ENCODE measurements at regions not wholly inside any gene's neighbourhood (a gene's known extent, or its start where the extent isn't known, plus 50 kb on each side); places are given as distances from the start of the nearest gene placed in this dataset.

GRCh38 chr6:51339108-51339507 lies 520.4 kb downstream of the TFAP2B start:
- DNase-seq (no peak), ATAC-seq (no peak)
- Mint-ChIP-seq H3K4me3 (no peak overlapping the region), H3K27me3 (no peaks in the 10 kb centered on the region), H3K4me1 (no peaks in the 10 kb centered on the region), H3K9me3 (no peaks in the 10 kb centered on the region), H3K27ac (no peak overlapping the region)

- peaks cover under 1 to 1% of the 10 kb centered on the region in 2 donors for H3K9me3 Mint-ChIP-seq
- H3K27me3 Mint-ChIP-seq, result no peaks in the 10 kb centered on the region
- H3K27ac Mint-ChIP-seq, result no peak overlapping the region
- ATAC-seq (no peak), DNase-seq (no peak)
- H3K4me3 Mint-ChIP-seq, result no peak overlapping the region
- H3K4me1 Mint-ChIP-seq, result no peaks in the 10 kb centered on the region
Observed at GRCh38 chr6:51339728-51340127, 521.1 kb downstream of the TFAP2B start.

DNA sequence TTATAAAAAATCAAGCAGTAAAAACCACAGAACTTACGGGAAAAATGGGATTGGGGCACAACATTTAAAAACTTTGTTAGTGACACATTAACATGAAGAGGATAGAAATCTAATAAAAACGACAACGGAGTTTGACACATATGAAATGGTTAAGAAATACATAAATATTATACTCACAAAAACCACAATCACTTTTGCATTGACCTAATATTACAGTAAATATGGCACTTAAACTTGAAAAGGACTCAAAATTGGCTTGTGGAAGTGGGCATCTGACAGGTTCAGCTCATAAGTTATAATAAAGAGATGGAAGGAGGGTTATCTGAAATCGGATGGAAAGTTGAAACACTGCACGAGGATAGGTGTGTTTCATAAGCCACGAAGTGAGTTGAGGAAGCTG lies 523.7 kb downstream of the TFAP2B start:
- DNase-seq, result no peak
- H3K4me3 Mint-ChIP-seq, result no peak overlapping the region
- no peak for ATAC-seq
- no peaks in the 10 kb centered on the region for H3K27me3 Mint-ChIP-seq
- no peak overlapping the region for H3K27ac Mint-ChIP-seq
- H3K9me3 Mint-ChIP-seq, result peaks cover 16 to 18% of the 10 kb centered on the region in 2 donors
- no peaks in the 10 kb centered on the region for H3K4me1 Mint-ChIP-seq

DNA sequence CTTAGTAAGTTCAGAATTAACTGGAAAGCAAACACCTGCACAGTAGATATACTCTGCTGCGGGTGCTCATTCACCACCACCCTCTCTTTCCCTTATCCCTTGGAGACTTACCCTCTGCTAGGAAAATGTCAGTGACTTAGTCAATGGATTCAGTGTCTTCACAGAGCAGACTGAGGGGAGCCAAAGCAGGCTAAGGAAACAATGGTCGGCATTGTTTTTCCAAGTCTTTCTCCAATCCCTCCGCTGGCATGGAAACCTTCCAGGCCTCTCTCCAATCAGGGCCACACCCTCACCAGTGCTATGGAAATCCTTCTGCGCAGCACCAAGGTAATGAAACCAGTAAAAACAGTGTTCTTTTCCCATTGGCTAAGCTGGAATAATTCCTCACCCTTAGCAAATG lies 531.2 kb downstream of the TFAP2B start:
- Mint-ChIP-seq H3K4me3 (no peak overlapping the region), H3K4me1 (no peaks in the 10 kb centered on the region), H3K27me3 (no peaks in the 10 kb centered on the region), H3K27ac (no peak overlapping the region), H3K9me3 (peaks cover 14 to 27% of the 10 kb centered on the region in 2 donors)
- DNase-seq (no peak), ATAC-seq (no peak)

- Mint-ChIP-seq H3K27ac (no peak overlapping the region), H3K4me1 (no peaks in the 10 kb centered on the region), H3K27me3 (no peaks in the 10 kb centered on the region), H3K4me3 (no peak overlapping the region), H3K9me3 (peaks cover 8 to 23% of the 10 kb centered on the region in 2 donors)
- DNase-seq, result no peak
- ATAC-seq, result no peak
Observed at GRCh38 chr6:51350308-51350904, 531.7 kb downstream of the TFAP2B start.

- Mint-ChIP-seq H3K4me1 (no peaks in the 10 kb centered on the region), H3K27ac (no peak overlapping the region), H3K4me3 (no peak overlapping the region), H3K9me3 (peaks cover 0 to 10% of the 10 kb centered on the region in 2 donors), H3K27me3 (no peaks in the 10 kb centered on the region)
- DNase-seq (no peak), ATAC-seq (no peak)
Observed at GRCh38 chr6:51352506-51353029, 533.9 kb downstream of the TFAP2B start.

GRCh38 chr6:51360287-51360686 lies 541.6 kb downstream of the TFAP2B start:
- Mint-ChIP-seq H3K4me3 (no peak overlapping the region), H3K4me1 (no peaks in the 10 kb centered on the region), H3K27me3 (no peaks in the 10 kb centered on the region), H3K9me3 (no peaks in the 10 kb centered on the region), H3K27ac (no peak overlapping the region)
- ATAC-seq (no peak), DNase-seq (no peak)

GRCh38 chr6:51365566-51365965 lies 546.9 kb downstream of the TFAP2B start:
- H3K4me1 Mint-ChIP-seq, result no peaks in the 10 kb centered on the region
- DNase-seq, result no peak
- ATAC-seq, result no peak
- no peak overlapping the region for H3K4me3 Mint-ChIP-seq
- H3K27me3 Mint-ChIP-seq, result no peaks in the 10 kb centered on the region
- no peak overlapping the region for H3K27ac Mint-ChIP-seq
- no peaks in the 10 kb centered on the region for H3K9me3 Mint-ChIP-seq

DNA sequence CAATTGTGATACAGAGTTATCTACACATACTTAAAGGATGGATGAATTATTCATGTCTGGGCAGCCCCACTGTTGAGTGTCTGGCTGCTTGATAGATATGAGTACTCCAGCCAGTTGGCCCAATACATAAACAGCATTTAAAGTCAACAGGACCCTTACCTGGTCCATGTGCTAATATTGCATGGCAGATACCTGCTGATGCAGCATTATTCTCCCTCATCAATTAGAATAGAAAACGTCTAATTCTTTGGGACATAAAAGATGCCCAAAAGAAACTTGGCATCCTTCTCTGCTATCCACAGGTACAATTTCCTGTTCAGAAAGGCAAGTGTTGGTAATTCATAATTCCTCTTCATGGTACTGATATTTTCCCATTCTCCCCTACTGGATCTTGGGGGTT lies 550.8 kb downstream of the TFAP2B start:
- DNase-seq, result no peak
- H3K4me3 Mint-ChIP-seq, result no peak overlapping the region
- no peak overlapping the region for H3K27ac Mint-ChIP-seq

DNA sequence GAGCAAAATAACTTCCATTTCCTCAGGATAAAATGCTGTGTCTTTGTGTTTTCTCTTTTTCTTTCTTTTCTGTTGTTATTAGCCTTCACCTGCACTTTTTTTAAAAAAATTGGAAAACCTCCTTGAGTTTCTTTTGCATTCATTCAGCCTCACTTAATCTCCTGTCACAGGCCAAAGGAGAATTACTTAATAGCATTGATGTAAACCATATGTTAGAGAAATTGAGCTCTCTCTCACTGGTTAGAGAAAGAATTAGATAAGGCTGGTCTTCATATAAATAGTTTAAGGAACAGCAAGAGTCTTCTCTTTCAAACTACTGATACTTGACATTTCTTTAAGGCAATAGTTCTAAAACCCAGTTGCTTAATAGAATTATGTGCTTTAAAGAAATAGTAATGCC lies 564.2 kb downstream of the TFAP2B start:
- Mint-ChIP-seq H3K4me1 (no peaks in the 10 kb centered on the region), H3K27me3 (no peaks in the 10 kb centered on the region), H3K4me3 (no peak overlapping the region), H3K9me3 (peaks cover 0 to 18% of the 10 kb centered on the region in 2 donors), H3K27ac (no peak overlapping the region)
- no peak for ATAC-seq
- no peak for DNase-seq

More for the DNA sequence above, 550.8 kb downstream of the TFAP2B start:
- no peaks in the 10 kb centered on the region for H3K4me1 Mint-ChIP-seq
- no peaks in the 10 kb centered on the region for H3K27me3 Mint-ChIP-seq
- ATAC-seq, result no peak
- no peaks in the 10 kb centered on the region for H3K9me3 Mint-ChIP-seq

DNA sequence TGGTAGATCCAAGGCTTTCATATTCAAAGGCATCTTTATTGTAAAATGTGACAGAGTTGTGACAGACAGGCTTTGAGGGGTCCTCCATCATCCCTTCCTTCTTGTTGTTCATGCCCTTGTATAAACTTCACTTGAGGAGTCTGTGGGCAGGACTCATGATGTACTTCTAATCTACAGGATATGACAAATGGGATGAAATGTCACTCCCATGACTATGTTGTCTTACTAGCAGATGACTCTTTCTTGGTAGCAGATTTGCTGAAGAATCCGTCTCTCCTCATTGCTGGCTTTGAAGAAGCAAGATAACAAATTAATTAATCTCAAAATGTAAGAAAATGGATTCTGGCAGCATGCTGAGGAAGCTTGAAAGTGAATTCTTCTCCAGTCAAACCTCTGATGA lies 566.1 kb downstream of the TFAP2B start:
- DNase-seq, result no peak
- peaks cover 5 to 18% of the 10 kb centered on the region in 2 donors for H3K9me3 Mint-ChIP-seq
- H3K27ac Mint-ChIP-seq, result no peak overlapping the region
- no peak overlapping the region for H3K4me3 Mint-ChIP-seq
- H3K4me1 Mint-ChIP-seq, result no peaks in the 10 kb centered on the region
- no peaks in the 10 kb centered on the region for H3K27me3 Mint-ChIP-seq
- no peak for ATAC-seq

DNA sequence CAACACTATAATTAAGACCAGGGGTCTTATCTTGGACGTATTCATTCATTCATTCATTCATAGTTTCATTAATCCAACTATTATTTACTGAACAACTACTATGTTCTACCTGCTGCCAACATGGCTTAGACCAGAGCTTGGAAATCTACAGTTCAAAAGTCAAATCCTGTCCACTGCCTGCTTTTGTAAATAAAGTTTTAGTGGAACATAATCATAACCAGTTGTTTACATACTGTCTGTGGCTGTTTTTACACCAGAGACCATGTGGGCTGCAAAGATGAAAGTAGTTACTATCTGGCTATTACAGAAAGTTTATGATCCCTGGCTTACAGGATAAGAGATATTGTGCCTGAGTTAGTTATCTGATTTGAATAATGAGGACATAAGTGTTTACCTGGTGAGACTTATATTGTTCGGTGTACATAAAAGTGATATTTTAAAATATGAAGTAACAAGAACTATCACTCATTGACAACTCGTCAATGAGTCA lies 567.7 kb downstream of the TFAP2B start:
- H3K9me3 Mint-ChIP-seq, result peaks cover 5 to 6% of the 10 kb centered on the region in 2 donors
- no peaks in the 10 kb centered on the region for H3K4me1 Mint-ChIP-seq
- H3K27ac Mint-ChIP-seq, result no peak overlapping the region
- no peaks in the 10 kb centered on the region for H3K27me3 Mint-ChIP-seq
- H3K4me3 Mint-ChIP-seq, result no peak overlapping the region
- no peak for ATAC-seq
- no peak for DNase-seq

- ATAC-seq, result no peak
- Mint-ChIP-seq H3K27ac (no peak overlapping the region), H3K27me3 (no peaks in the 10 kb centered on the region), H3K4me3 (no peak overlapping the region), H3K4me1 (no peaks in the 10 kb centered on the region), H3K9me3 (peaks cover 0 to 12% of the 10 kb centered on the region in 2 donors)
- no peak for DNase-seq
Observed at GRCh38 chr6:51387907-51388306, 569.2 kb downstream of the TFAP2B start.

- Mint-ChIP-seq H3K27me3 (no peaks in the 10 kb centered on the region), H3K27ac (no peak overlapping the region), H3K4me1 (no peaks in the 10 kb centered on the region), H3K9me3 (peaks cover 0 to 11% of the 10 kb centered on the region in 2 donors), H3K4me3 (no peak overlapping the region)
- DNase-seq (no peak), ATAC-seq (no peak)
Observed at GRCh38 chr6:51394061-51394460, 575.4 kb downstream of the TFAP2B start.

- H3K4me3 Mint-ChIP-seq, result no peak overlapping the region
- DNase-seq, result no peak
- no peaks in the 10 kb centered on the region for H3K4me1 Mint-ChIP-seq
- ATAC-seq, result no peak
- H3K9me3 Mint-ChIP-seq, result peaks cover 0 to 11% of the 10 kb centered on the region in 2 donors
- no peaks in the 10 kb centered on the region for H3K27me3 Mint-ChIP-seq
- no peak overlapping the region for H3K27ac Mint-ChIP-seq
Observed at GRCh38 chr6:51396583-51396982, 577.9 kb downstream of the TFAP2B start.

DNA sequence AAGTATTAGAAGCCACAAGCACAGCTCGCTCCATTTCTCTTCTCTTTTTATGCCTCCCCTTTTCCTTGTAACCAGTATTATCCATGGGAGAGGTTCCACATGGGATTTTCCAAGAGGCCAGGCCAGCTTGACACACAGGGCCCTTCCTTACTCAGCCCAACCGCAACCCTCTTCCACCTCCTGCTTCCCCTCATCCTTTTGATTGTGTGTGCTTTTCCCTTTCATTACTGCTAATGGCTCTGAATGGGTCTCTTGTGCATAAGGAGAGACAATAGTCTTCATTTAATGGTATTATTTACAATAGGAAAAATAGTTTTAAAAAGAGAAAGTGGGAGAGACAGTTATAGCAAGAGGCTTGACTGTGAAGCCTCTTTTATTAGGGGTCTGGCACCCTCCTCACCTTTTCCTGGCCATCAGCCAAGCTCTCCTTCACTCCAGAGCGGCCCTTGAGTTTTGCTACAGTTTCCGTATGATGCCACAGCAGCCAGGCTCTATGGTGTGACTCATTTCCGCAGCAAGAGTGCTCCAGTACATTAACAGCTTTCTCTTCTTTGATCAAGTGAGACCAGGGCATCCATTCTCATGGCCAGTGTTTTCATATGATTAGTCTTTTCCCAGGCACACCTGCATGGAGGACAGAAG lies 579.5 kb downstream of the TFAP2B start:
- Mint-ChIP-seq H3K4me3 (no peak overlapping the region), H3K4me1 (no peaks in the 10 kb centered on the region), H3K27me3 (no peaks in the 10 kb centered on the region), H3K9me3 (peaks cover 0 to 4% of the 10 kb centered on the region in 2 donors), H3K27ac (no peak overlapping the region)
- no peak for ATAC-seq
- no peak for DNase-seq
